GM12875 (cell line): ENCODE measurements at regions not wholly inside any gene's neighbourhood (a gene's known extent, or its start where the extent isn't known, plus 50 kb on each side); places are given as distances from the start of the nearest gene placed in this dataset.

ENCODE experiments used
- H3K4me3 ChIP-seq: one replicate; pipeline ENCODE4 v1.5.1; 2011; ENCODE audit warnings: low read depth, low read length, control low read depth
- TF ChIP-seq, protein P1 (sequence below): IDR thresholded peaks from 2 replicates; pipeline ENCODE4 v1.5.1; 2011; ENCODE audit warnings: low read depth, mild to moderate bottlenecking, control low read depth, inconsistent platforms, low read length, moderate library complexity, borderline replicate concordance; ENCODE audit not compliant: insufficient read depth

DNA sequence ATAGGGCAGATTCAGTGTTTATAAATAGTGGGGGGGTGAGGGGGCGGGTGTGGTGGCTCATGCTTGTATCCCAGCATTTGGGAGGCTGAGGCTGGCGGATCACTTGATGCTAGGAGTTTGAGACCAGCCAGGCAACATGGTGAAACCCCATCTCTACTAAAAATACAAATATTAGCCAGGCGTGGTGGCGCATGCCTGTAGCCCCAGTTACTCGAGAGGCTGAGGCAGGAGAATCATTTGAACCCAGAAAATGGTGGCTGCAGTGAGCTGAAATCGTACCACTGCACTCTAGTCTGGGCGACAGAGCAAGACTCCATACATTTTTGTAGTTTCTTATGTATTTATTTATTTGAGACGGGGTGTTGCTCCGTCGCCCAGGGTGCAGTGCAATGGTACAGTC, 109.0 kb upstream of the ZNF217 start:
- TF ChIP-seq, protein P1, sequence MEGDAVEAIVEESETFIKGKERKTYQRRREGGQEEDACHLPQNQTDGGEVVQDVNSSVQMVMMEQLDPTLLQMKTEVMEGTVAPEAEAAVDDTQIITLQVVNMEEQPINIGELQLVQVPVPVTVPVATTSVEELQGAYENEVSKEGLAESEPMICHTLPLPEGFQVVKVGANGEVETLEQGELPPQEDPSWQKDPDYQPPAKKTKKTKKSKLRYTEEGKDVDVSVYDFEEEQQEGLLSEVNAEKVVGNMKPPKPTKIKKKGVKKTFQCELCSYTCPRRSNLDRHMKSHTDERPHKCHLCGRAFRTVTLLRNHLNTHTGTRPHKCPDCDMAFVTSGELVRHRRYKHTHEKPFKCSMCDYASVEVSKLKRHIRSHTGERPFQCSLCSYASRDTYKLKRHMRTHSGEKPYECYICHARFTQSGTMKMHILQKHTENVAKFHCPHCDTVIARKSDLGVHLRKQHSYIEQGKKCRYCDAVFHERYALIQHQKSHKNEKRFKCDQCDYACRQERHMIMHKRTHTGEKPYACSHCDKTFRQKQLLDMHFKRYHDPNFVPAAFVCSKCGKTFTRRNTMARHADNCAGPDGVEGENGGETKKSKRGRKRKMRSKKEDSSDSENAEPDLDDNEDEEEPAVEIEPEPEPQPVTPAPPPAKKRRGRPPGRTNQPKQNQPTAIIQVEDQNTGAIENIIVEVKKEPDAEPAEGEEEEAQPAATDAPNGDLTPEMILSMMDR, result no peak
- H3K4me3 ChIP-seq, result no peak overlapping the region

DNA sequence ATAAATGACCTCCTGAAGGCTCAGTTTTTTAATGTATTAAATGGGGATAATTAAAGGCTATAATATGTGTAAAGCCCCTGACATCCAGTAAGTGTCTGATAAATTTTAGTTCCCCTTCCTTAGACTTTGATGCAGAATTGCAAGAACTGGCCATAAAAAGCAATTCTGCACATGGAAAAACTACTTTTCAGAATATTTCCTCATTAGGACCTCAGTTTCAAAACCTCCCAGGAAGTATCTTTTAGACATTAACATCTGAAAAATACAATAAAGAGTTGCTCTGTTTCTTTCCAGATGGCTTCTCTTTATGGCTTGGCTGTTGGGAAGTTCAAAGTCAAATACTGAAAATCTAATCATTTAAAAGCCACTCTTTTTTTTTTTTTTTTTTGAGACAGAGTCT, 106.3 kb upstream of the ZNF217 start:
- no peak overlapping the region for H3K4me3 ChIP-seq
- TF ChIP-seq, protein P1, result no peak

DNA sequence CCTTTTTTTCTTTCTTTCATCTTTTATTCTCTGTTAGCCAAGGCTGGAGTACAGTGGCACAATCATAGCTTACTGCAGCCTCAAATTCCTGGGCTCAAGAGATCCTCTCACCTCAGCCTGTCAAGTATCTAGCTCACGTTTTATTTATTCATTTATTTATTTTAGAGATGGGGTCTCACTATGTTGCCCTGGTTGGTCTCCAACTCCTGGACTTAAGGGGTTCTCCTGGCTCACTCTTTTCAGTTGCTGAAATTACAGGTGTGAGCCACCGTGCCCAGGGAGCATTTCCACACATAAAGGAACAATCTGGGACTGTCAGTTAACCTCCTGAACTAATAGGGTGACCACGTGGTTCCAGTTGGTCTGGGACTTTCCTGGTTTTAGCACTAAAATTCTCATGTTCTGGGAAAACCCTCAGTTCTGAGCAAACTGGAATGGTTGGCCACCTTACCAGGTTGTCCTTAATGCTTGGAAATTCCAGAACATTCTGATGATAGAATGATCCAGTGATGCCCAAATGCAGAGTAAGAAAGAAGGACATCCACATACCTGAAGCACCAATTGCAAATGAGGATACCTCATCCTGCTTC, 105.5 kb upstream of the ZNF217 start:
- TF ChIP-seq, protein P1, result no peak
- H3K4me3 ChIP-seq, result no peak overlapping the region

GRCh38 chr20:53698371-53698978, 104.8 kb upstream of the ZNF217 start:
- H3K4me3 ChIP-seq, result no peak overlapping the region
- TF ChIP-seq, protein P1, result no peak

DNA sequence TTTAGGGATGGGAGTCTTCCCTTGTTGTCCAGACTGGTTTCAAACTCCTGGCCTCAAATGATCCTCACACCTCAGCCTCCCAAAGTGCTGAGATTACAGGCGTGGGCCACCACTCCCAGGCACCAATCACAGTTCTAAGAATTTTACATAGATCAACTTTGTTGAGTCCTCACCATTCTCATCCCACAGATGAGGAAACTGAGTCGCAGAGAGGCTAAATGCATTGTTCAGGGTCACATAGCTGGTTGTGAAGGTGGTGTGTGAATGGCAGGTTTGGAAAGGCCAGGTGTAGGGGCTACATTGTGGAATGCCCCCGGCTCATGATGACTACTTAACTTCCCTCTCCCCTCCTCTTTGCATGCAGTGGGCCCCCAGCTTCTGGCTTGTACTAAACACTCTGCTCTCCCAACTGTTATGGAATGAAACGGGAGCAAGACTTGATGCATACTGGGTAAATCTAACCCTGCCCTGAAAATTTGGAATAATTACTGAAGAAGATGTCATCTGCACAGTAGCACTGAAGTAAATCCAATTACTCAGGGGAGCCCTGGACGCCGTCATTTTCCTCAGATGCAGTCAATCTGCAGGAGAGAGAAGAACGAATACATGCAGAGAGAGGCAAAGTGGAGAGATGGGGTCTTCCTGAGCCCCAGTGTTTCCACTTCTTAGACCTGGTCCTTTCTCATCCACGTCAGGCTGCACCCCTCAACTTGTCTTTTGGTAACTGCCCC, 102.3 kb upstream of the ZNF217 start:
- H3K4me3 ChIP-seq, result no peak overlapping the region
- TF ChIP-seq, protein P1, result no peak

DNA sequence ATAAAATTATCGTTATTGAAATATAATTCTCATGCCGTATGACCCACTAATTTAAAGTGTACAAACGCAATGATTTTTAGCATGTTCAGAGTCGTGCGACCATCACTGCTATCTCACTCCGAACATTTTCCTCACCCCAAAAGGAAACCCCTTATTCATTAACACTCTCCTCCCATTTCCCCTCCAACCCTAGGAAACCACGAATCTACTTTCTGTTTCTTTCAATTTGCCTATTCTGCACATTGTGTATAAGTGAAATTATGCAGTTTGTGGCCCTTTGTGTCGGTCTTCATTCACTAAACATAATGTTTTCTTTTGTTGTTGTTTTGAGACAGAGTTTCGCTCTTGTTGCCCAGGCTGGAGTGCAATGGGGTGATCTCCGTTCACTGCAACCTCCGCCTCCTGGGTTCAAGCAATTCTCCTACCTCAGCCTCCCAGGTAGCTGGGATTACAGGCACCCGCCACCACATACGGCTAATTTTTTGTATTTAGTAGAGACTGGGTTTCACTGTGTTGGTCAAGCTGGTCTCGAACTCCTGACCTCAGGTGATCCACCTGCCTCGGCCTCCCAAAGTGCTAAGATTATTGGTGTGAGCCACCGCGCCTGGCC, 99.7 kb upstream of the ZNF217 start:
- TF ChIP-seq, protein P1, result no peak
- H3K4me3 ChIP-seq, result no peak overlapping the region
